ENCODE measurements at regions not wholly inside any gene's neighbourhood (a gene's known extent, or its start where the extent isn't known, plus 50 kb on each side); places are given as distances from the start of the nearest gene placed in this dataset.
"Not testable (repeated sequence)": the region's sequence is repeated elsewhere in the genome, so short reads cannot be mapped to it uniquely, and the experiment has no call there.

DNA sequence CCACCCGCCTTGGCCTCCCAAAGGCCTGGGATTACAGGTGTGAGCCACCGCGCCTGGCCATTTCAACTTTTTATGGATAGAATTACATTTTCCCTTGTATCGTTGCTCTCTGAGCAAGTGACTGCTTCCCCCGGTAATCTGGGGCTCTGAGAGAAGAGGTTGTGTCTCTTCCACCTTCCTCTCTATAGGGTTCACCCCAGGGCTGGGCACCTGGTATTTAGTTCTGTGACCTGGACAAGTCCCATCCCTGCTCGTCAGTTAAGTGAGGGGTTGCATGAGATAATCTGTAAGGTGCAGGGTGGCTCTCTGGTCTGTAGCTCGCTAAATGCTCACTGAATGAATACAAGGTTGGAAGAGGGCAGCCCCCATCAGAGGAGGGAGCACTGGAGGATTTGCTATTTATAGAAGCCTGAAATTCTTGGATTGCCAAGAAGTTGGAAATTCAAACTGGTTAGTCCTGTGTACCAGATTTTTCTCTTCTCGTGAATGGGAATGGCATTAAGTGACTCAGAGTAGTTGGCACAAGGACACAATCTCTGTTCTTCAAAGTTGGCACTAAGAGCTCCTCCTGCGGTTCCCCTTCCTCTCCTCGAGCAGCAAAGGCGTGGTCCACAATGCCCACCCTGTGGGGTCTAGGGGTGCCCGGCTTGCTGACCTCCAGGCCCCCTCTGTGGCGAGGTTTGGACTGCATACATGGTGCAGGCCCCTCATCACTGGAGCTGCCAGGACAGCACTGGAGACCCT is 68.1 kb upstream of the DLG1 start:
- DNase-seq: no peak

- DNase-seq: no peak
Observed at GRCh38 chr3:197365586-197365985, 67.2 kb upstream of the DLG1 start.

DNA sequence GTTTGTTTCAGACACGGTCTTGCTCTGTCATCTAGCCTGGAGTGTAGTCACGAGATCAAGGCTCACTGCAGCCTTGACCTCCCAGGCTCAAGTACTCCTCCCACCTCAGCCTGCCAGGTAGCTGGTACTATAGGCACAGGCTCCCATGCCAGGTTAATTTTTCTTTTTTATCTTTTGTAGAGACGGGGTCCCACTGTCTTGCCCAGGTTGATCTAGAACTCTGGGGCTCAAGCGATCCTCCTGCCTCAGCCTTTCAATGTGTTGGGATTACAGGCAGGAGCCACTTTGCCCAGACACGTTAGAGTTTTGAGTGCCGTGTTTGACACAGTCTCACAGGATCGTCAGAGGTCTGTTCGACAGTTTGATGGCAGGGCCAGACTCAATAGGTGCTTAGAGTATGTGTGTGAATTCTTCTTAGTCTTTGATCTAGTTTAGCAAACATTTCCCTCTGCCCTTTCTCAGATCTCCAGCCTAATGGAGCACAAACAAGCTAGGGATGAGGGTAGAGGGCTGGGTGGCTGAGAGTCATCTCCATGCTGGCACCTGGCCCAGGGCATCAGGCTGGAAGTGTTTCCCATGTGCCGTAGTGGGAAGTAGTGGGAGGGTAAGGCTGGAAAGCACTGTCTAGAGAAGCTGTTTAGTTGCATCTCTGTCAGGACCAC is 66.1 kb upstream of the DLG1 start:
- no peak for DNase-seq

- no peak for DNase-seq
Observed at GRCh38 chr3:197363553-197364409, 65.4 kb upstream of the DLG1 start.

DNA sequence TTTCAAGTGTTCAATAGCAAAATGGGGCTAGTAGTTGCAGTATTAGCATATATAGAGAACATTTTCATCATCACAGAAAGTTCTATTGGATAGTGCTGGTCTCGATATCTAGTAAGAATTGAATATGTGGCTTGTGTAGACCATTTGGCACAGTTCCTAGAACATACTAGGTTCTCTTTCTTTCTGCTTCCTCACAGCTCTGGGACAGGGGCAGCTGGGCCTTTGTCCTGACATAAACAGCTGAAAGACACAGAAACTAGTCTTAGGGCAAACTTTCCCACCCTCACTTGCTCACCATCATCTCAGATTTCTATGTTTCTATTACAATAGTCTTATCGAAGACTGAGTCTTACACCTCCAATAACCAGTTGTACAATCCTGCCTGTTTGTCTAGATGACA is 63.7 kb upstream of the DLG1 start:
- no peak for DNase-seq

DNA sequence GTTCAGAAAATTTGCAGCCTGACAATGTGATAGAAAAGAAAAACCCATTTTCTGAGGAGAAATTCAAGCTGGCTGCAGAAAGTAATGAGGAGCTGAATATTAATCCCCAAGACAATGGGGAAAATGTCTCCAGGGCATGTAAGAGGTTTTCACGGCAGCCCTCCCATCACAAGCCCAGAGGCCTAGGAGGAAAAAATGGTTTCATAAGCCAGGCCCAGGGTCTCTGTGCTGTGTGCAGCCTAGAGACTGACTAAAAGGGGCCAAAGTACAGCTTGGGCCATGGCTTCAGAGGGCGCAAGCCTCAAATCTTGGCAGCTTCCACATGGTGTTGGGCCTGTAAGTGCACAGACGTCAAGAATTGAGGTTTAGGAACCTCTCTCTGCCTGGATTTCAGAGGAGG is 61.7 kb upstream of the DLG1 start:
- DNase-seq: not testable (repeated sequence)

DNA sequence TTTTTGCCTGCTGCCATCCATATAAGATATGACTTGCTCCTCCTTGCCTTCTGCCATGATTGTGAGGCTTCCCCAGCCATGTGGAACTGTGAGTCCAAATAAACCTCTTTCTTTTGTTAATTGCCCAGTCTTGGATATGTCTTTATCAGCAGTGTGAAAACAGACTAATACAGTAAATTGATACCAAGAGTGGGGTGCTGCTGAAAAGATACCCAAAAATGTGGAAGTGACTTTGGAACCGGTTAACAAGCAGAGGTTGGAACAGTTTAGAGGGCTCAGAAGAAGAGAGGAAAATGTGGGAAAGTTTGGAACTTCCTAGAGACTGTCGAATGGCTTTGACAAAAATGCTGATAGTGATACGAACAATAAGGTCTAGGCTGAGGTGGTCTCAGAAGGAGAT is 61.1 kb upstream of the DLG1 start:
- DNase-seq: not testable (repeated sequence)

DNA sequence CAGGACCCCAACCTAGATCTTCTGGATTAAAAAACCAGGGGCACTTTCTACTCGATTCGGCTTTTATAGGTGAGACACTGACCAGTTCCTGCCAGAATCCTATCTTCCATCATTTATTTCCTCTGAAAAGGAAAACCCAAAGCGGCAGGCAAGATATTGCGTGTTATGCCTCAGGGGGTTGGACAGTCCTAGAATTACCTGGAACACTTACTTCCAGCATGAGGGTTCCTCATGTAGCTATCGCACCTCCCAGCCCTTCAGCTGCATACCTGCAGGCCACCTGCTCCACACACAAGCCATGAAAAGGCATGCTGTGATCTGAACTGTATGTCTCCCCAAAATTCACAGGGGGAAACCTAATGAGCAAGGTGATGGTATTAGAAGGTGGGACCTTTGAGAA is 58.3 kb upstream of the DLG1 start:
- DNase-seq: no peak

DNA sequence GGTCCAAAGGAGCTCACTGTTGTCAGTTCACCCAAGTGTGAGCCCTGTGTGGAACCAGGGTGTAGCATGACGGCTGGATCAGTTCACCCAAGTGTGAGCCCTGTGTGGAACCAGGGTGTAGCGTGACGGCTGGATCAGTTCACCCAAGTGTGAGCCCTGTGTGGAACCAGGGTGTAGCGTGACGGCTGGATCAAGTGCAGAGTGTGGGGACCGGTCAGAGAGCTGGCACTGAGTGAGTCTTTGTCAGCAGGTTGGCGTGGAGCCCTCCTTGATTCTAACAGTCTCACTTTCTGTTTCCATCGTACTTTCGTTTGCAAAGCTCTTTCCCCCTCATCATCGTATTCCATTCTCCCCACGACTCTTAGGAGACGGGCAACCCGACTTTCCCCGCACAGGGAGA is 57.9 kb upstream of the DLG1 start:
- no peak for DNase-seq

DNA sequence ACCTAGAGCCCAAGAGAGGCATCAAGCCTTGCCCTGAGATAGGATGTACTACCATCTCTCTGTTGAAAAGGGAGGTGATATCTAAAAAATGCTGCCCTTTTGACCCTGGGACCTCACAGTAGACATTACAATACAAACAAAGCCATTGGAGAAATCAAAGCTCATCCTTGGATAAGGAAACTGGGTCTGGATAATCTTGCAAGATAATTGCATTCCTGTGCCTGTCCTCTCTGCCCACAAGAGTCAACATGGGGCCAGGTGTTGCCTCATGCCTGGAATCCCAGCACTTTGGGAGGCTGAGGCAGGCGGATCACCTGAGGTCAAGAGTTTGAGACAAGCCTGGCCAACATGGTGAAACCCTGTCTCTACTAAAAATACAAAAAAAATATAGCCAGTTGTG is 57.3 kb upstream of the DLG1 start:
- DNase-seq: no peak

- DNase-seq: no peak
Observed at GRCh38 chr3:197354568-197355001, 56.2 kb upstream of the DLG1 start.

- DNase-seq: no peak
Observed at GRCh38 chr3:197353867-197354567, 55.6 kb upstream of the DLG1 start.

- no peak for DNase-seq
Observed at GRCh38 chr3:197353001-197353866, 54.8 kb upstream of the DLG1 start.

- DNase-seq: no peak
Observed at GRCh38 chr3:197352382-197352781, 54.0 kb upstream of the DLG1 start.

GRCh38 chr3:197350446-197350845 is 52.0 kb upstream of the DLG1 start:
- no peak for DNase-seq

- DNase-seq: no peak
Observed at GRCh38 chr3:197349368-197349767, 51.0 kb upstream of the DLG1 start.
